GM23338 (cell line): ENCODE measurements at regions not wholly inside any gene's neighbourhood (a gene's known extent, or its start where the extent isn't known, plus 50 kb on each side); places are given as distances from the start of the nearest gene placed in this dataset.

Source experiments
- CREB1 ChIP-seq: fragments of 250-450 bp; sonication (Bioruptor Pico); IDR thresholded peaks from 2 replicates; pipeline ENCODE4 v1.5.0; 2020; ENCODE audit warnings: low read depth, mild to moderate bottlenecking, moderate library complexity
- EZH2 ChIP-seq: fragments of 200-600 bp; sonication (generic); IDR thresholded peaks from one replicate; pipeline ENCODE4 v1.8.0; 2017; ENCODE audit warnings: antibody characterized with exemption, mild to moderate bottlenecking, low read depth; ENCODE audit not compliant: unreplicated experiment
- EZH2phosphoT487 ChIP-seq: fragments of 200-600 bp; sonication (generic); IDR thresholded peaks from one replicate; pipeline ENCODE4 v1.8.1; 2018; ENCODE audit warnings: antibody characterized with exemption; ENCODE audit not compliant: unreplicated experiment
- JUNB ChIP-seq: IDR thresholded peaks from one replicate; pipeline ENCODE4 v1.6.1; 2016; ENCODE audit warnings: antibody characterized with exemption; ENCODE audit not compliant: unreplicated experiment
- POLR2AphosphoS5 ChIP-seq: IDR thresholded peaks from 2 replicates; pipeline ENCODE4 v1.6.1; 2016; ENCODE audit warnings: antibody characterized with exemption, low read depth
- ZNF331 ChIP-seq: fragments of 250-450 bp; sonication (Bioruptor Pico); IDR thresholded peaks from 2 replicates; pipeline ENCODE4 v1.5.0; 2020; ENCODE audit warnings: low read depth, mild to moderate bottlenecking, moderate library complexity
- TF ChIP-seq, protein P1 (sequence below): IDR thresholded peaks from one replicate; pipeline ENCODE4 v1.6.1; 2018; ENCODE audit warnings: antibody characterized with exemption; ENCODE audit not compliant: unreplicated experiment
- TF ChIP-seq, protein P2 (sequence below), 2 experiments: fragments of 200-600 bp in 1 of 2; sonication (generic) in 1 of 2; conservative IDR thresholded peaks; 2 replicates each; pipeline versions ENCODE4 v1.5.1 to v1.6.1; 2016 to 2017; ENCODE audit warnings: antibody characterized with exemption in 2 of 2, low read depth in 2 of 2, mild to moderate bottlenecking in 2 of 2, moderate library complexity in 1 of 2
- TF ChIP-seq, protein P3 (sequence below): IDR thresholded peaks from 2 replicates; pipeline ENCODE4 v1.6.1; 2016; ENCODE audit warnings: antibody characterized with exemption

DNA sequence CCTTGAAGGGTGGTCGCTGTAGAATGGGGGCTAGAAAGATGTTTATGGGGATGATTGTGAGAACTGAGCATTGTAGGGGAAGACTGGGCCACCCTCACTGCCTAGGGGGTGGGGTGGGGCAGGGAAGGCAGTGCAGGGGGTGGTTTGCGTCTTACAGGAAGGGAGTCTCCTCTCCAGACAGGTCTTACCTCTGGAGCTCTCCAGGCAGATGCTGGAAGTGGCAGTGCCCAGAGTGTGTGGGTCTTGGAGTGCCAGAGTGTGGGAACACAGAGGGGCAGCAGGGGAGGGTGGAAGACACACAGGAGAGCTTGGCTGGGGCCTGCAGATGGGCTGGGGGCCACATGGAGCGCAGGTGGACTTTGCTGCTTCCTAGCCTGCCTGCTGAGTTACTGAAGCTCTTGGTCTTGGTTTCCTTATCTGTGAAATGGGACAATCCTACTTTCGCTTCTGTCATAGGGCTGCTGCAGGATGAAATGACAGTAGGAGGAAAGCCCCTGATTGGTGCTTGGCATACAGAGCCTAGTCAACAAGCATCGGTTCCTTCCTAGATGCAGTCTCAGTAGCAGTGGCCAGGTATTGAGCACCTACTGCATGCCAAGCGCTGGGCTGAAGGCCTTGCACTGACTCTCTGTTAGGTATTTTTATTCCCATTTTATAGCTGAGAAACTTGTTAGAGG, 118.3 kb downstream of the SLC25A47 start:
- TF ChIP-seq EZH2 = no peak
- TF ChIP-seq, protein P1, sequence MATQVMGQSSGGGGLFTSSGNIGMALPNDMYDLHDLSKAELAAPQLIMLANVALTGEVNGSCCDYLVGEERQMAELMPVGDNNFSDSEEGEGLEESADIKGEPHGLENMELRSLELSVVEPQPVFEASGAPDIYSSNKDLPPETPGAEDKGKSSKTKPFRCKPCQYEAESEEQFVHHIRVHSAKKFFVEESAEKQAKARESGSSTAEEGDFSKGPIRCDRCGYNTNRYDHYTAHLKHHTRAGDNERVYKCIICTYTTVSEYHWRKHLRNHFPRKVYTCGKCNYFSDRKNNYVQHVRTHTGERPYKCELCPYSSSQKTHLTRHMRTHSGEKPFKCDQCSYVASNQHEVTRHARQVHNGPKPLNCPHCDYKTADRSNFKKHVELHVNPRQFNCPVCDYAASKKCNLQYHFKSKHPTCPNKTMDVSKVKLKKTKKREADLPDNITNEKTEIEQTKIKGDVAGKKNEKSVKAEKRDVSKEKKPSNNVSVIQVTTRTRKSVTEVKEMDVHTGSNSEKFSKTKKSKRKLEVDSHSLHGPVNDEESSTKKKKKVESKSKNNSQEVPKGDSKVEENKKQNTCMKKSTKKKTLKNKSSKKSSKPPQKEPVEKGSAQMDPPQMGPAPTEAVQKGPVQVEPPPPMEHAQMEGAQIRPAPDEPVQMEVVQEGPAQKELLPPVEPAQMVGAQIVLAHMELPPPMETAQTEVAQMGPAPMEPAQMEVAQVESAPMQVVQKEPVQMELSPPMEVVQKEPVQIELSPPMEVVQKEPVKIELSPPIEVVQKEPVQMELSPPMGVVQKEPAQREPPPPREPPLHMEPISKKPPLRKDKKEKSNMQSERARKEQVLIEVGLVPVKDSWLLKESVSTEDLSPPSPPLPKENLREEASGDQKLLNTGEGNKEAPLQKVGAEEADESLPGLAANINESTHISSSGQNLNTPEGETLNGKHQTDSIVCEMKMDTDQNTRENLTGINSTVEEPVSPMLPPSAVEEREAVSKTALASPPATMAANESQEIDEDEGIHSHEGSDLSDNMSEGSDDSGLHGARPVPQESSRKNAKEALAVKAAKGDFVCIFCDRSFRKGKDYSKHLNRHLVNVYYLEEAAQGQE = no peak
- no peak for TF ChIP-seq EZH2phosphoT487
- TF ChIP-seq, protein P2, sequence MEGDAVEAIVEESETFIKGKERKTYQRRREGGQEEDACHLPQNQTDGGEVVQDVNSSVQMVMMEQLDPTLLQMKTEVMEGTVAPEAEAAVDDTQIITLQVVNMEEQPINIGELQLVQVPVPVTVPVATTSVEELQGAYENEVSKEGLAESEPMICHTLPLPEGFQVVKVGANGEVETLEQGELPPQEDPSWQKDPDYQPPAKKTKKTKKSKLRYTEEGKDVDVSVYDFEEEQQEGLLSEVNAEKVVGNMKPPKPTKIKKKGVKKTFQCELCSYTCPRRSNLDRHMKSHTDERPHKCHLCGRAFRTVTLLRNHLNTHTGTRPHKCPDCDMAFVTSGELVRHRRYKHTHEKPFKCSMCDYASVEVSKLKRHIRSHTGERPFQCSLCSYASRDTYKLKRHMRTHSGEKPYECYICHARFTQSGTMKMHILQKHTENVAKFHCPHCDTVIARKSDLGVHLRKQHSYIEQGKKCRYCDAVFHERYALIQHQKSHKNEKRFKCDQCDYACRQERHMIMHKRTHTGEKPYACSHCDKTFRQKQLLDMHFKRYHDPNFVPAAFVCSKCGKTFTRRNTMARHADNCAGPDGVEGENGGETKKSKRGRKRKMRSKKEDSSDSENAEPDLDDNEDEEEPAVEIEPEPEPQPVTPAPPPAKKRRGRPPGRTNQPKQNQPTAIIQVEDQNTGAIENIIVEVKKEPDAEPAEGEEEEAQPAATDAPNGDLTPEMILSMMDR (conservative IDR thresholded peaks at IDR 0.05; ENCODE audit: low read depth in 2 of 2) = no peak
- TF ChIP-seq POLR2AphosphoS5 = no peak
- no peak for TF ChIP-seq CREB1 (CRISPR knock-in tag)
- TF ChIP-seq, protein P3, sequence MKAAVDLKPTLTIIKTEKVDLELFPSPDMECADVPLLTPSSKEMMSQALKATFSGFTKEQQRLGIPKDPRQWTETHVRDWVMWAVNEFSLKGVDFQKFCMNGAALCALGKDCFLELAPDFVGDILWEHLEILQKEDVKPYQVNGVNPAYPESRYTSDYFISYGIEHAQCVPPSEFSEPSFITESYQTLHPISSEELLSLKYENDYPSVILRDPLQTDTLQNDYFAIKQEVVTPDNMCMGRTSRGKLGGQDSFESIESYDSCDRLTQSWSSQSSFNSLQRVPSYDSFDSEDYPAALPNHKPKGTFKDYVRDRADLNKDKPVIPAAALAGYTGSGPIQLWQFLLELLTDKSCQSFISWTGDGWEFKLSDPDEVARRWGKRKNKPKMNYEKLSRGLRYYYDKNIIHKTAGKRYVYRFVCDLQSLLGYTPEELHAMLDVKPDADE = no peak
- no peak for TF ChIP-seq ZNF331 (CRISPR knock-in tag)
- no peak for TF ChIP-seq JUNB
